ENCODE measurements at regions not wholly inside any gene's neighbourhood (a gene's known extent, or its start where the extent isn't known, plus 50 kb on each side); places are given as distances from the start of the nearest gene placed in this dataset.

DNA sequence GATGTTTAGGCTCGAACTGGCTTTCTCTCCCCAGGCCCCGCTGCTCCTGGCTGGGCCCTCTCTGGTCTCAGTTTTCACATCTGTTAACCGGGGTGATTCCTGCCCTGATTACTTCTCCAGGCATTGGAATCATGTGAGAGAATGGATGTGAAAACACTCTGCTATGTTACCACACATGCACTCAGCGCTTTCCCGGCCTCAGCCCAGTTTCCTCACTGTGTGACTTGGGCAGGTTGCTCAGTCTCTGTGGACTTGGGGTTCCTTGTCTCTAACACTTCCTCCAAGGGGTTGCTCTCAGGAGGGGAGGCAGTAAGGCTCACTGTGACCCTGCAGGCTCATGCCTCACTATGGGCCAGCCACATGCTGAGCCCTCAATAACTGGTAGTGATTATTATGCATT lies 230.4 kb upstream of the HS6ST1 start:
- no peaks in the 10 kb centered on the region for H3K9me3 ChIP-seq (ENCODE audit: low read depth)
- no peak overlapping the region for H3K4me2 ChIP-seq
- H3K9me2 ChIP-seq (replicated peaks; ENCODE audit: insufficient read depth) = no peaks in the 10 kb centered on the region
- H3K79me2 ChIP-seq = no peaks in the 10 kb centered on the region
- WGBS (ENCODE audit: low lambda C conversion rate, missing lambda C conversion rate) = 93% methylated on average over 5 of the region's 5 CpGs
- no peaks in the 10 kb centered on the region for H3K27me3 ChIP-seq
- no peaks in the 10 kb centered on the region for H3K4me1 ChIP-seq (ENCODE audit: insufficient read depth)
- no peak overlapping the region for H3K4me3 ChIP-seq
- no peaks in the 10 kb centered on the region for H3K36me3 ChIP-seq (replicated peaks; ENCODE audit: insufficient read depth, low read depth)
- no peak for TF ChIP-seq EZH2 (IDR thresholded peaks at IDR 0.05; ENCODE audit: borderline replicate concordance)
- TF ChIP-seq EZH2phosphoT487 (IDR thresholded peaks at IDR 0.05; ENCODE audit: low read depth, severe bottlenecking, unreplicated experiment) = no peak
- TF ChIP-seq, protein P1, sequence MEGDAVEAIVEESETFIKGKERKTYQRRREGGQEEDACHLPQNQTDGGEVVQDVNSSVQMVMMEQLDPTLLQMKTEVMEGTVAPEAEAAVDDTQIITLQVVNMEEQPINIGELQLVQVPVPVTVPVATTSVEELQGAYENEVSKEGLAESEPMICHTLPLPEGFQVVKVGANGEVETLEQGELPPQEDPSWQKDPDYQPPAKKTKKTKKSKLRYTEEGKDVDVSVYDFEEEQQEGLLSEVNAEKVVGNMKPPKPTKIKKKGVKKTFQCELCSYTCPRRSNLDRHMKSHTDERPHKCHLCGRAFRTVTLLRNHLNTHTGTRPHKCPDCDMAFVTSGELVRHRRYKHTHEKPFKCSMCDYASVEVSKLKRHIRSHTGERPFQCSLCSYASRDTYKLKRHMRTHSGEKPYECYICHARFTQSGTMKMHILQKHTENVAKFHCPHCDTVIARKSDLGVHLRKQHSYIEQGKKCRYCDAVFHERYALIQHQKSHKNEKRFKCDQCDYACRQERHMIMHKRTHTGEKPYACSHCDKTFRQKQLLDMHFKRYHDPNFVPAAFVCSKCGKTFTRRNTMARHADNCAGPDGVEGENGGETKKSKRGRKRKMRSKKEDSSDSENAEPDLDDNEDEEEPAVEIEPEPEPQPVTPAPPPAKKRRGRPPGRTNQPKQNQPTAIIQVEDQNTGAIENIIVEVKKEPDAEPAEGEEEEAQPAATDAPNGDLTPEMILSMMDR (IDR thresholded peaks at IDR 0.05; ENCODE audit: poor library complexity) = no peak
- DNase-seq (ENCODE audit: low spot score) = no peak
- H3K27ac ChIP-seq = no peak overlapping the region
- no peak overlapping the region for H2AFZ ChIP-seq
- no peaks in the 10 kb centered on the region for H4K20me1 ChIP-seq (ENCODE audit: insufficient read depth, poor library complexity, severe bottlenecking)

- no peak for TF ChIP-seq EZH2phosphoT487 (IDR thresholded peaks at IDR 0.05; ENCODE audit: low read depth, severe bottlenecking, unreplicated experiment)
- TF ChIP-seq, protein P1 (IDR thresholded peaks at IDR 0.05; ENCODE audit: poor library complexity) = no peak
- TF ChIP-seq EZH2 (IDR thresholded peaks at IDR 0.05; ENCODE audit: borderline replicate concordance) = no peak
- Histone ChIP-seq H3K27ac (no peak overlapping the region), H3K79me2 (no peaks in the 10 kb centered on the region), H4K20me1 (ENCODE audit: insufficient read depth, poor library complexity, severe bottlenecking) (no peaks in the 10 kb centered on the region), H2AFZ (no peak overlapping the region), H3K9me2 (replicated peaks; ENCODE audit: insufficient read depth) (no peaks in the 10 kb centered on the region), H3K27me3 (no peaks in the 10 kb centered on the region), H3K4me1 (ENCODE audit: insufficient read depth) (no peaks in the 10 kb centered on the region), H3K9me3 (ENCODE audit: low read depth) (no peaks in the 10 kb centered on the region), H3K4me2 (no peak overlapping the region), H3K36me3 (replicated peaks; ENCODE audit: insufficient read depth, low read depth) (no peaks in the 10 kb centered on the region), H3K4me3 (no peak overlapping the region)
- WGBS (ENCODE audit: low lambda C conversion rate, missing lambda C conversion rate) = 65% methylated on average over 11 of the region's 11 CpGs
- DNase-seq (ENCODE audit: low spot score) = peak; percentile 42
Measured at GRCh38 chr2:128549646-128550260, 231.1 kb upstream of the HS6ST1 start.

GRCh38 chr2:128550389-128550788 lies 231.7 kb upstream of the HS6ST1 start:
- Histone ChIP-seq H3K27ac (no peak overlapping the region), H3K9me3 (ENCODE audit: low read depth) (no peaks in the 10 kb centered on the region), H2AFZ (no peak overlapping the region), H4K20me1 (ENCODE audit: insufficient read depth, poor library complexity, severe bottlenecking) (no peaks in the 10 kb centered on the region), H3K4me3 (no peak overlapping the region), H3K79me2 (no peaks in the 10 kb centered on the region), H3K27me3 (no peaks in the 10 kb centered on the region), H3K9me2 (replicated peaks; ENCODE audit: insufficient read depth) (no peaks in the 10 kb centered on the region), H3K36me3 (replicated peaks; ENCODE audit: insufficient read depth, low read depth) (no peaks in the 10 kb centered on the region), H3K4me1 (ENCODE audit: insufficient read depth) (no peaks in the 10 kb centered on the region), H3K4me2 (no peak overlapping the region)
- 63% methylated on average over 6 of the region's 6 CpGs for WGBS (ENCODE audit: low lambda C conversion rate, missing lambda C conversion rate)
- TF ChIP-seq, protein P1 (IDR thresholded peaks at IDR 0.05; ENCODE audit: poor library complexity) = no peak
- TF ChIP-seq EZH2phosphoT487 (IDR thresholded peaks at IDR 0.05; ENCODE audit: low read depth, severe bottlenecking, unreplicated experiment) (no peak), EZH2 (IDR thresholded peaks at IDR 0.05; ENCODE audit: borderline replicate concordance) (no peak)
- DNase-seq (ENCODE audit: low spot score) = no peak
